IMR-90 (cell line): ENCODE measurements at regions not wholly inside any gene's neighbourhood (a gene's known extent, or its start where the extent isn't known, plus 50 kb on each side); places are given as distances from the start of the nearest gene placed in this dataset.
A peak's percentile ranks its signal among the peaks of the same experiment; 100 is the strongest.

Experiments used
- ATAC-seq: fragments of 200-7000 bp; cut with Tn5 transposase; 2 replicates; pipeline ENCODE4 v1.9.1; 2020; ENCODE audit warnings: low read depth, mild to moderate bottlenecking, moderate library complexity
- BruUV-seq: library from RNA; stranded (reverse); fragments of 400-500 nt; replicated peaks from 2 replicates; lab custom pipeline; 2021; lab: Mats Ljungman, UMichigan
- CTCF ChIA-PET: fragments of 300-600 bp; formaldehyde crosslinking; extraction: SDS; loops from one replicate; lab custom pipeline; 2021; ENCODE audit warnings: antibody characterized with exemption; lab: Yijun Ruan, JAX
- POLR2A ChIA-PET: fragments of 300-600 bp; sonication (Branson Sonifier 250); formaldehyde crosslinking; loops from one replicate; lab custom pipeline; 2022; ENCODE audit warnings: antibody characterized with exemption; ENCODE audit not compliant: unreplicated experiment; lab: Charles Lee
- DNase-seq: peaks from one replicate; pipeline ENCODE4 v3.0.0; 2013
- H2AFZ ChIP-seq: replicated peaks from 2 replicates; pipeline ENCODE3; 2013; ENCODE audit warnings: low read length, mild to moderate bottlenecking; ENCODE audit not compliant: poor library complexity
- H2AK5ac ChIP-seq: 2 replicates; pipeline ENCODE4 v1.6.1; 2013; ENCODE audit warnings: low read depth, low read length, inconsistent platforms
- H2AK9ac ChIP-seq: replicated peaks from 2 replicates; pipeline ENCODE3; 2013; ENCODE audit warnings: mild to moderate bottlenecking, low read depth, low read length, moderate library complexity; ENCODE audit not compliant: poor library complexity
- H2BK120ac ChIP-seq: 2 replicates; pipeline ENCODE4 v1.6.1; 2013; ENCODE audit warnings: low read depth, low read length, inconsistent platforms
- H2BK15ac ChIP-seq: 3 replicates; pipeline ENCODE4 v1.6.1; 2013; ENCODE audit warnings: low read depth, low read length, inconsistent platforms
- H2BK20ac ChIP-seq: 2 replicates; pipeline ENCODE4 v1.6.1; 2013; ENCODE audit warnings: low read depth, mild to moderate bottlenecking, inconsistent platforms, low read length, moderate library complexity
- H2BK5ac ChIP-seq: 2 replicates; pipeline ENCODE4 v1.6.1; 2013; ENCODE audit warnings: mild to moderate bottlenecking, low read depth, low read length, inconsistent platforms; ENCODE audit not compliant: poor library complexity, severe bottlenecking
- H3K14ac ChIP-seq: replicated peaks from 2 replicates; pipeline ENCODE4 v1.6.1; 2013; ENCODE audit warnings: low read depth, low read length, inconsistent platforms
- H3K18ac ChIP-seq: 2 replicates; pipeline ENCODE4 v1.6.1; 2013; ENCODE audit warnings: low read depth, low read length, control low read depth
- H3K23ac ChIP-seq: 2 replicates; pipeline ENCODE4 v1.6.1; 2013; ENCODE audit warnings: low read depth, low read length, inconsistent platforms
- H3K27ac ChIP-seq: 2 replicates; pipeline ENCODE4 v1.5.1; 2013; ENCODE audit warnings: mild to moderate bottlenecking, control low read depth, low read length; ENCODE audit not compliant: insufficient read depth
- H3K27me3 ChIP-seq: 2 replicates; pipeline ENCODE4 v1.6.1; 2013; ENCODE audit warnings: low read length; ENCODE audit not compliant: control insufficient read depth, insufficient read depth
- H3K36me3 ChIP-seq: 2 replicates; pipeline ENCODE4 v1.6.1; 2013; ENCODE audit warnings: low read length, mixed read lengths; ENCODE audit not compliant: control insufficient read depth, insufficient read depth
- H3K4ac ChIP-seq: 2 replicates; pipeline ENCODE4 v1.6.1; 2013; ENCODE audit warnings: low read depth, low read length, inconsistent platforms
- H3K4me1 ChIP-seq: 2 replicates; pipeline ENCODE4 v1.6.1; 2013; ENCODE audit warnings: low read length, mixed read lengths; ENCODE audit not compliant: control insufficient read depth, insufficient read depth
- H3K4me2 ChIP-seq: 2 replicates; pipeline ENCODE4 v1.6.1; 2013; ENCODE audit warnings: low read depth, mild to moderate bottlenecking, control low read depth, low read length, moderate library complexity
- H3K4me3 ChIP-seq: 2 replicates; pipeline ENCODE4 v1.5.1; 2013; ENCODE audit warnings: low read depth, mild to moderate bottlenecking, control low read depth, low read length, moderate library complexity; ENCODE audit not compliant: insufficient read depth
- H3K56ac ChIP-seq: 2 replicates; pipeline ENCODE4 v1.6.1; 2013; ENCODE audit warnings: low read length, inconsistent platforms; ENCODE audit not compliant: insufficient read depth; ENCODE audit errors: extremely low read depth
- H3K79me1 ChIP-seq, 2 experiments: 2 replicates each; pipeline ENCODE4 v1.6.1; 2013; ENCODE audit warnings: low read length in 2 of 2, inconsistent platforms in 1 of 2, low read depth in 1 of 2
- H3K9ac ChIP-seq: 2 replicates; pipeline ENCODE4 v1.6.1; 2013; ENCODE audit warnings: low read depth, low read length, control low read depth
- H3K9me1 ChIP-seq: 2 replicates; pipeline ENCODE4 v1.6.1; 2013; ENCODE audit warnings: low read length, inconsistent platforms; ENCODE audit not compliant: insufficient read depth
- H3K9me3 ChIP-seq: 2 replicates; pipeline ENCODE4 v1.6.1; 2013; ENCODE audit warnings: low read length; ENCODE audit not compliant: control insufficient read depth, insufficient read depth
- H4K20me1 ChIP-seq: 2 replicates; pipeline ENCODE4 v1.6.1; 2013; ENCODE audit warnings: low read length, inconsistent platforms; ENCODE audit not compliant: insufficient read depth
- H4K5ac ChIP-seq: 2 replicates; pipeline ENCODE4 v1.6.1; 2013; ENCODE audit warnings: mild to moderate bottlenecking, low read depth, low read length, control low read depth
- H4K8ac ChIP-seq, 2 experiments: 2 replicates each; pipeline ENCODE4 v1.6.1; 2013; ENCODE audit warnings: low read depth in 2 of 2, low read length in 2 of 2, control low read depth in 1 of 2, inconsistent platforms in 1 of 2
- H4K91ac ChIP-seq: 2 replicates; pipeline ENCODE4 v1.6.1; 2013; ENCODE audit warnings: low read depth, low read length, inconsistent platforms; ENCODE audit not compliant: insufficient read depth
- BHLHE40 ChIP-seq: fragments of 150-350 bp; IDR thresholded peaks from 2 replicates; pipeline ENCODE4 v1.6.1; 2016; ENCODE audit warnings: mild to moderate bottlenecking, low read depth, low read length
- CEBPB ChIP-seq: IDR thresholded peaks from 2 replicates; pipeline ENCODE4 v1.6.1; 2012; ENCODE audit warnings: low read depth, low read length, improper control_type of control experiment
- CHD1 ChIP-seq: IDR thresholded peaks from 2 replicates; pipeline ENCODE4 v1.6.1; 2012; ENCODE audit warnings: low read depth, low read length, improper control_type of control experiment
- ELK1 ChIP-seq: fragments of 150-350 bp; IDR thresholded peaks from 2 replicates; pipeline ENCODE4 v1.6.1; 2016; ENCODE audit warnings: low read depth, mild to moderate bottlenecking, low read length, moderate library complexity, borderline replicate concordance
- MAFK ChIP-seq: IDR thresholded peaks from 2 replicates; pipeline ENCODE4 v1.6.1; 2012; ENCODE audit warnings: low read depth, low read length, improper control_type of control experiment
- MAZ ChIP-seq: IDR thresholded peaks from 2 replicates; pipeline ENCODE4 v1.6.1; 2012; ENCODE audit warnings: low read depth, mild to moderate bottlenecking, low read length, improper control_type of control experiment, moderate library complexity, borderline replicate concordance
- NFE2L2 ChIP-seq: fragments of 150-350 bp; IDR thresholded peaks from 2 replicates; pipeline ENCODE4 v1.6.1; 2016; ENCODE audit warnings: low read depth, mild to moderate bottlenecking, low read length
- POLR2A ChIP-seq: IDR thresholded peaks from 2 replicates; pipeline ENCODE4 v1.6.1; 2012; ENCODE audit warnings: mild to moderate bottlenecking, low read depth, low read length
- RAD21 ChIP-seq: IDR thresholded peaks from 2 replicates; pipeline ENCODE4 v1.6.1; 2012; ENCODE audit warnings: low read length, improper control_type of control experiment
- RCOR1 ChIP-seq: IDR thresholded peaks from 2 replicates; pipeline ENCODE4 v1.6.1; 2012; ENCODE audit warnings: mild to moderate bottlenecking, low read length, improper control_type of control experiment; ENCODE audit not compliant: insufficient replicate concordance
- RFX5 ChIP-seq: IDR thresholded peaks from 2 replicates; pipeline ENCODE4 v1.8.0; 2012; ENCODE audit warnings: low read depth, mild to moderate bottlenecking, low read length, moderate library complexity
- USF2 ChIP-seq: fragments of 150-350 bp; IDR thresholded peaks from 2 replicates; pipeline ENCODE4 v1.6.1; 2017; ENCODE audit warnings: mild to moderate bottlenecking, antibody characterized with exemption, low read length, low read depth
- WGBS, 2 experiments: methylation state at CpG; one replicate each; pipeline versions ENCODE4 v1.1.5 to v1.1.7; 2013; ENCODE audit warnings: missing lambda C conversion rate in 2 of 2; ENCODE audit not compliant: insufficient read length in 1 of 2; ENCODE audit errors: extremely low coverage in 2 of 2; 5-methylcytosine and 5-hydroxymethylcytosine counted together
- dilution Hi-C: fragments of 300-500 bp; cut with HindIII; formaldehyde crosslinking; loops from one replicate; pipeline ENCODE4 v1.14.3; 2018; ENCODE audit warnings: low sequenced_read_pairs; ENCODE audit not compliant: unreplicated experiment
- in situ Hi-C: fragments of 300-500 bp; cut with MboI; formaldehyde crosslinking; loops from 3 replicates; pipeline ENCODE4 v1.14.3; 2019; ENCODE audit warnings: low sequenced_read_pairs, inconsistent platforms, mixed read lengths
- intact Hi-C: fragments of 100-400 bp; cut with micrococcal nuclease; formaldehyde crosslinking; loops from 2 replicates; pipeline ENCODE4 v1.10.0; 2022

GRCh38 chr16:86354641-86355513, 155.4 kb upstream of the FOXF1 start:
- Histone ChIP-seq H3K23ac (peak overlapping the region; percentile 98), H3K4me1 (peaks cover 26% of the 10 kb centered on the region), H4K91ac (peak overlapping the region; percentile 100), H3K18ac (peak overlapping the region; percentile 90), H4K8ac (peak overlapping the region; percentile 77 to 96), H3K9me1 (peaks cover 24% of the 10 kb centered on the region), H3K14ac (peak overlapping the region; percentile 88), H2AK5ac (peak overlapping the region; percentile 99), H3K27me3 (no peaks in the 10 kb centered on the region), H2AK9ac (peak overlapping the region; percentile 95), H3K36me3 (no peaks in the 10 kb centered on the region), H2BK20ac (peak overlapping the region; percentile 99), H4K5ac (peak overlapping the region; percentile 89), H3K56ac (peak overlapping the region; percentile 97), H2BK15ac (peak overlapping the region; percentile 98), H3K27ac (peak overlapping the region; percentile 99), H3K9ac (peak overlapping the region; percentile 39; the same call in 1 of the 2 replicates), H3K4ac (peak overlapping the region; percentile 100), H2BK5ac (peak overlapping the region; percentile 100), H3K4me2 (no peak overlapping the region), H3K79me1 (peaks cover 0 to 16% of the 10 kb centered on the region in 2 experiments; a peak in 2 of 4 replicates), H4K20me1 (no peaks in the 10 kb centered on the region), H3K4me3 (no peak overlapping the region), H2BK120ac (peak overlapping the region; percentile 99), H3K9me3 (peaks cover 7% of the 10 kb centered on the region), H2AFZ (peak overlapping the region; percentile 74)
- intact Hi-C loops (loop anchor here (1.0 kb wide), 1 partner anchor 107 kb away; no protein-coding TSS in a partner anchor), dilution Hi-C loops (no loop called here), in situ Hi-C loops (no loop called here)
- ChIA-PET CTCF (interaction anchor here (0.9 kb wide), 1 partner anchor 282 kb away, joined by 4 read pairs; no protein-coding TSS in a partner anchor), POLR2A (interaction anchor here (0.5 to 1.2 kb wide), 3 partner anchors 37 to 164 kb away, joined by 3 to 4 read pairs (median 3); no protein-coding TSS in a partner anchor)
- 63% methylated on average over 2 of the region's 7 CpGs; no CpG with 5 or more reads in 1 of the 2 experiments for WGBS, 2 experiments
- no TSS peak for BruUV-seq
- TF ChIP-seq MAFK: no peak
- no peak for TF ChIP-seq BHLHE40
- no peak for TF ChIP-seq POLR2A
- TF ChIP-seq MAZ: no peak
- no peak for TF ChIP-seq RAD21
- no peak for TF ChIP-seq NFE2L2
- no peak for TF ChIP-seq USF2
- no peak for TF ChIP-seq RFX5
- no peak for TF ChIP-seq CHD1
- TF ChIP-seq ELK1: no peak
- TF ChIP-seq CEBPB: no peak
- TF ChIP-seq RCOR1: no peak
- ATAC-seq (peak; percentile 52), DNase-seq (peak; percentile 73)
